ENCODE measurements at regions not wholly inside any gene's neighbourhood (a gene's known extent, or its start where the extent isn't known, plus 50 kb on each side); places are given as distances from the start of the nearest gene placed in this dataset.

- RAD21 ChIA-PET (ENCODE audit: unreplicated experiment) = no interaction called here
Measured at GRCh38 chr5:136501133-136501532, 135.8 kb upstream of the TRPC7 start.

More at GRCh38 chr5:136501133-136501532, 135.8 kb upstream of the TRPC7 start:
- TF ChIP-seq CBFB (IDR thresholded peaks at IDR 0.05; ENCODE audit: low read depth) (no peak), SMAD1 (IDR thresholded peaks at IDR 0.05; ENCODE audit: low read depth, partially characterized antibody) (no peak), NKRF (conservative IDR thresholded peaks at IDR 0.05) (no peak), ZNF384 (IDR thresholded peaks at IDR 0.05; ENCODE audit: borderline replicate concordance, low read depth, low read length) (no peak), LARP7 (IDR thresholded peaks at IDR 0.05) (no peak), HCFC1 (IDR thresholded peaks at IDR 0.05; ENCODE audit: low read length) (no peak), HDAC2 (IDR thresholded peaks at IDR 0.05) (no peak)
- TF ChIP-seq, protein P1, sequence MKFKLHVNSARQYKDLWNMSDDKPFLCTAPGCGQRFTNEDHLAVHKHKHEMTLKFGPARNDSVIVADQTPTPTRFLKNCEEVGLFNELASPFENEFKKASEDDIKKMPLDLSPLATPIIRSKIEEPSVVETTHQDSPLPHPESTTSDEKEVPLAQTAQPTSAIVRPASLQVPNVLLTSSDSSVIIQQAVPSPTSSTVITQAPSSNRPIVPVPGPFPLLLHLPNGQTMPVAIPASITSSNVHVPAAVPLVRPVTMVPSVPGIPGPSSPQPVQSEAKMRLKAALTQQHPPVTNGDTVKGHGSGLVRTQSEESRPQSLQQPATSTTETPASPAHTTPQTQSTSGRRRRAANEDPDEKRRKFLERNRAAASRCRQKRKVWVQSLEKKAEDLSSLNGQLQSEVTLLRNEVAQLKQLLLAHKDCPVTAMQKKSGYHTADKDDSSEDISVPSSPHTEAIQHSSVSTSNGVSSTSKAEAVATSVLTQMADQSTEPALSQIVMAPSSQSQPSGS (IDR thresholded peaks at IDR 0.05; ENCODE audit: low read length) = no peak
- no peak for ATAC-seq
- no peak overlapping the region for H3K4me2 ChIP-seq (ENCODE audit: control insufficient read depth, insufficient read depth)
- FAIRE-seq = no peak
- H4K20me1 ChIP-seq (ENCODE audit: control insufficient read depth, insufficient read depth) = no peaks in the 10 kb centered on the region; the same call in 1 of the 2 replicates
- SMC1A ChIA-PET (ENCODE audit: uncharacterized antibody, unreplicated experiment) = no interaction called here
- H3K27me3 ChIP-seq (replicated peaks in 1 of 2; ENCODE audit: control insufficient read depth in 2 of 2, insufficient read depth in 2 of 2, low read length in 1 of 2) = no peaks in the 10 kb centered on the region
- BruUV-seq (replicated peaks) = no TSS peak
- intact Hi-C loops (cut with micrococcal nuclease; ENCODE audit: unreplicated experiment) = no loop called here
- POLR2A ChIA-PET = no interaction called here
- no peaks in the 10 kb centered on the region for H3K9me3 ChIP-seq (replicated peaks; ENCODE audit: control insufficient read depth, insufficient read depth, low read length)
- DNase-seq (ENCODE audit: low read depth, low spot score) = no peak
- WGBS (ENCODE audit: insufficient coverage, insufficient replicate concordance, low lambda C conversion rate, missing lambda C conversion rate) = 0% methylated on average over 1 of the region's 1 CpG
- H3K9ac ChIP-seq (ENCODE audit: control insufficient read depth, insufficient read depth, low read length) = no peak overlapping the region
- no peaks in the 10 kb centered on the region for H3K36me3 ChIP-seq (ENCODE audit: control insufficient read depth in 2 of 2, insufficient read depth in 2 of 2, low read length in 1 of 2)
- CTCF ChIA-PET = interaction anchor here (0.7 kb wide), 1 partner anchor 9 kb away, joined by 3 read pairs; no protein-coding TSS in a partner anchor
- no peak overlapping the region for H2AFZ ChIP-seq (ENCODE audit: control insufficient read depth, low read depth, low read length)
- H3K27ac ChIP-seq (ENCODE audit: control insufficient read depth, insufficient read depth) = no peak overlapping the region
- no peak overlapping the region for H3K4me3 ChIP-seq
- no peaks in the 10 kb centered on the region for H3K79me2 ChIP-seq (ENCODE audit: control insufficient read depth, insufficient read depth, low read length)
- no peaks in the 10 kb centered on the region for H3K4me1 ChIP-seq (ENCODE audit: control insufficient read depth, insufficient read depth, low read length)
- in situ Hi-C loops (cut with MboI) = no loop called here

Data from GM12878 (cell line).